ENCODE measurements at regions not wholly inside any gene's neighbourhood (a gene's known extent, or its start where the extent isn't known, plus 50 kb on each side); places are given as distances from the start of the nearest gene placed in this dataset.

- no peak for ATAC-seq (ENCODE audit: low read depth)
- Histone ChIP-seq H3K27ac (ENCODE audit: poor library complexity, severe bottlenecking) (no peak overlapping the region), H3K36me3 (ENCODE audit: low read depth) (no peaks in the 10 kb centered on the region), H3K27me3 (ENCODE audit: insufficient read depth, poor library complexity, severe bottlenecking) (no peaks in the 10 kb centered on the region), H3K9me3 (ENCODE audit: severe bottlenecking) (no peaks in the 10 kb centered on the region), H3K4me1 (ENCODE audit: insufficient read depth, poor library complexity, severe bottlenecking) (no peaks in the 10 kb centered on the region), H3K4me3 (ENCODE audit: severe bottlenecking) (no peak overlapping the region)
- TF ChIP-seq, protein P1, sequence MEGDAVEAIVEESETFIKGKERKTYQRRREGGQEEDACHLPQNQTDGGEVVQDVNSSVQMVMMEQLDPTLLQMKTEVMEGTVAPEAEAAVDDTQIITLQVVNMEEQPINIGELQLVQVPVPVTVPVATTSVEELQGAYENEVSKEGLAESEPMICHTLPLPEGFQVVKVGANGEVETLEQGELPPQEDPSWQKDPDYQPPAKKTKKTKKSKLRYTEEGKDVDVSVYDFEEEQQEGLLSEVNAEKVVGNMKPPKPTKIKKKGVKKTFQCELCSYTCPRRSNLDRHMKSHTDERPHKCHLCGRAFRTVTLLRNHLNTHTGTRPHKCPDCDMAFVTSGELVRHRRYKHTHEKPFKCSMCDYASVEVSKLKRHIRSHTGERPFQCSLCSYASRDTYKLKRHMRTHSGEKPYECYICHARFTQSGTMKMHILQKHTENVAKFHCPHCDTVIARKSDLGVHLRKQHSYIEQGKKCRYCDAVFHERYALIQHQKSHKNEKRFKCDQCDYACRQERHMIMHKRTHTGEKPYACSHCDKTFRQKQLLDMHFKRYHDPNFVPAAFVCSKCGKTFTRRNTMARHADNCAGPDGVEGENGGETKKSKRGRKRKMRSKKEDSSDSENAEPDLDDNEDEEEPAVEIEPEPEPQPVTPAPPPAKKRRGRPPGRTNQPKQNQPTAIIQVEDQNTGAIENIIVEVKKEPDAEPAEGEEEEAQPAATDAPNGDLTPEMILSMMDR (IDR thresholded peaks at IDR 0.05; ENCODE audit: poor library complexity, severe bottlenecking), result no peak
- DNase-seq (ENCODE audit: low spot score), result no peak
Observed at GRCh38 chr3:70899816-70900215, 587.4 kb upstream of the MDFIC2 start.

DNA sequence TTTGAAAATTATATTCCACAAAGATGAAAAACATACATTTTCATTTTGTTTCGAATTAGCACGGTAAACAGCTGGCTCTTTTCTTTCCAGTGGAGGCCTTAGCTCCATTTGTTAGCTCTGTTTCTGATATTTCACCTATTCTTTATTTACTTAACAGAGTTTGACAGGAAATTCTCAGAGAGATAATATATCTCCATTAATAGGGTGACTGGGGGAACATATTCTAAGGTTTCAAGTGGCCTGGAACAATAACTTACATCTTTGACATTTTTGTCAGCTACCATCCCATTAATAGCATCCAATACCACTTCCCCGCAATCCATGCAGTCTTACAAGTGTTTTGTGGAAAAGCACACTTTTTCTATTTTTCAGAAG, 577.6 kb upstream of the MDFIC2 start:
- ATAC-seq (ENCODE audit: low read depth) (no peak), DNase-seq (ENCODE audit: low spot score) (no peak)
- TF ChIP-seq, protein P1 (IDR thresholded peaks at IDR 0.05; ENCODE audit: poor library complexity, severe bottlenecking), result no peak
- Histone ChIP-seq H3K27me3 (ENCODE audit: insufficient read depth, poor library complexity, severe bottlenecking) (no peaks in the 10 kb centered on the region), H3K4me1 (ENCODE audit: insufficient read depth, poor library complexity, severe bottlenecking) (no peaks in the 10 kb centered on the region), H3K4me3 (ENCODE audit: severe bottlenecking) (no peak overlapping the region), H3K9me3 (ENCODE audit: severe bottlenecking) (no peaks in the 10 kb centered on the region), H3K27ac (ENCODE audit: poor library complexity, severe bottlenecking) (no peak overlapping the region), H3K36me3 (ENCODE audit: low read depth) (no peaks in the 10 kb centered on the region)

- H3K27me3 ChIP-seq (ENCODE audit: insufficient read depth, poor library complexity, severe bottlenecking), result no peaks in the 10 kb centered on the region
- TF ChIP-seq, protein P1 (IDR thresholded peaks at IDR 0.05; ENCODE audit: poor library complexity, severe bottlenecking), result no peak
- ATAC-seq (ENCODE audit: low read depth), result no peak
- no peaks in the 10 kb centered on the region for H3K36me3 ChIP-seq (ENCODE audit: low read depth)
- no peaks in the 10 kb centered on the region for H3K9me3 ChIP-seq (ENCODE audit: severe bottlenecking)
- no peak overlapping the region for H3K27ac ChIP-seq (ENCODE audit: poor library complexity, severe bottlenecking)
- no peak overlapping the region for H3K4me3 ChIP-seq (ENCODE audit: severe bottlenecking)
- no peaks in the 10 kb centered on the region for H3K4me1 ChIP-seq (ENCODE audit: insufficient read depth, poor library complexity, severe bottlenecking)
- DNase-seq (ENCODE audit: low spot score), result no peak
Observed at GRCh38 chr3:70889162-70890019, 577.0 kb upstream of the MDFIC2 start.

DNA sequence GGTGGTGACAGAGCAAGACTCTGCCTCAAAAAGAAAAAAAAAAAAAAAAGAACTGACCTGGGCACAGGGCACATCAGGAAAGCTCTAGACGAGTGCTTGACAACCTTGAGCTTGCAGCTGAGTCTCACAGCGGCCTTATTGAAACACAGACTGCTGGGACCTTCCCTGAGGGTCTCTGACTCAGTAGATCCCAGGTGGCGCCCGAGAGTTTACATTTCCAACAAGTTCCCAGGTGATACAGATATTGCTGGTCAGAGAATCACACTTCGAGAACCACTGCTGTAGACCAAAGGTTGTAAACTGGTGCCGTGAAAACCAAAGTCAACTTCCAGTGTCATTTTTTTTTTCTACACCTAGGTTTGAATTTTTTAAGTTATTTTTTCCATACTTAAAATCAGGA, 573.2 kb upstream of the MDFIC2 start:
- H3K36me3 ChIP-seq (ENCODE audit: low read depth), result no peaks in the 10 kb centered on the region
- H3K27ac ChIP-seq (ENCODE audit: poor library complexity, severe bottlenecking), result no peak overlapping the region
- no peaks in the 10 kb centered on the region for H3K27me3 ChIP-seq (ENCODE audit: insufficient read depth, poor library complexity, severe bottlenecking)
- H3K4me1 ChIP-seq (ENCODE audit: insufficient read depth, poor library complexity, severe bottlenecking), result no peaks in the 10 kb centered on the region
- H3K4me3 ChIP-seq (ENCODE audit: severe bottlenecking), result no peak overlapping the region
- TF ChIP-seq, protein P1 (IDR thresholded peaks at IDR 0.05; ENCODE audit: poor library complexity, severe bottlenecking), result no peak
- DNase-seq (ENCODE audit: low spot score) (no peak), ATAC-seq (ENCODE audit: low read depth) (no peak)
- H3K9me3 ChIP-seq (ENCODE audit: severe bottlenecking), result no peaks in the 10 kb centered on the region

GRCh38 chr3:70882104-70882503, 569.7 kb upstream of the MDFIC2 start:
- H3K9me3 ChIP-seq (ENCODE audit: severe bottlenecking), result no peaks in the 10 kb centered on the region
- no peaks in the 10 kb centered on the region for H3K4me1 ChIP-seq (ENCODE audit: insufficient read depth, poor library complexity, severe bottlenecking)
- no peak for DNase-seq (ENCODE audit: low spot score)
- no peaks in the 10 kb centered on the region for H3K36me3 ChIP-seq (ENCODE audit: low read depth)
- H3K27ac ChIP-seq (ENCODE audit: poor library complexity, severe bottlenecking), result no peak overlapping the region
- ATAC-seq (ENCODE audit: low read depth), result no peak
- H3K4me3 ChIP-seq (ENCODE audit: severe bottlenecking), result no peak overlapping the region
- TF ChIP-seq, protein P1 (IDR thresholded peaks at IDR 0.05; ENCODE audit: poor library complexity, severe bottlenecking), result no peak
- H3K27me3 ChIP-seq (ENCODE audit: insufficient read depth, poor library complexity, severe bottlenecking), result no peaks in the 10 kb centered on the region

All from RWPE2 (cell line).